ENCODE measurements at regions not wholly inside any gene's neighbourhood (a gene's known extent, or its start where the extent isn't known, plus 50 kb on each side); places are given as distances from the start of the nearest gene placed in this dataset.
A peak's percentile ranks its signal among the peaks of the same experiment; 100 is the strongest.

DNA sequence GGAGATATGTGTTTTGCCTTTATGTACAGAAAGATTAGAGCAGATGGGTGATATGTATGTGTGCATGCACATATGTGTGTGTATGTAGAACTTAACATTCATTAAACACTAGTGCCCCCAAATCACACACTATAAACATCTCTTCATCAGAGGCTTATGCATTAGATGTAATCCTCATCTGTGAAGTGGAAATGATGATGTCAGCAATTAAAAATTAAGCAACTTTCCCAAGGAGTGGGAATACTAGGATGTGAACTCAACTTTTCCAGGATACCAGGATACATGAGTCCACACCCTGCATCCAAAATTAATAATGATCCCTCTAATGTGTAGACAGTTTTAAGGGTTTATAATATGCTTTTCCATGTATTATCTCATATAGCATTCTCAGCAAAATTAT is 127.7 kb upstream of the ADAMTS18 start:
- no peak overlapping the region for H3K4me3 ChIP-seq

DNA sequence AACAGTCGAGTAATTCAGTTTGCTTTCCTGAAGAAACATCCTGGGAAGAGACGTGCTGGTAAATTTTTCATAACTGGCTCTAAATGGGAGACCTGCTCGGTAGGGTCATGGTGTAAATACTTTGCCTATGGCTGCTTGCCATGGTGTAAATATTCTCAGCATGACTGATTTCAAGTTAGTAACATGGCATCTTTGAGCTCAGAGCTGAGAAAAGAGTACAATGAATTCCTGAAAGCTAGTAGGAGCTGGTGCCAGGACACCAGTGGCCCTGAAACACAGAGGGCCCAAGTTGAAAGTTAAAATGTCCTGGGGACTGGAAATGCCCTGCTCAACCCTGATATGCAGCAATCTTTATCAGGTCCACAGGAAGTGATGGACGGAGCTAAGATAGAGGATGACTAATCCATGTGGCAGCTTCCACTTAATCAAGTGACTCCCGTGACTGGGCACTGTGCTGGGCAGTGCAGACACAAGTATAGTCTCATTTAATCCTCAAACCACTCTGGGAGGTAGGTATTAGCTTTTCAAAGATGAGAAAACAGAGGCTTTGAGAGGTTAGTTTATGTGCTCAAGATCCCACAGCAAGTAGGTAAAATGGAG is 130.1 kb upstream of the ADAMTS18 start:
- TF ChIP-seq, protein P1, sequence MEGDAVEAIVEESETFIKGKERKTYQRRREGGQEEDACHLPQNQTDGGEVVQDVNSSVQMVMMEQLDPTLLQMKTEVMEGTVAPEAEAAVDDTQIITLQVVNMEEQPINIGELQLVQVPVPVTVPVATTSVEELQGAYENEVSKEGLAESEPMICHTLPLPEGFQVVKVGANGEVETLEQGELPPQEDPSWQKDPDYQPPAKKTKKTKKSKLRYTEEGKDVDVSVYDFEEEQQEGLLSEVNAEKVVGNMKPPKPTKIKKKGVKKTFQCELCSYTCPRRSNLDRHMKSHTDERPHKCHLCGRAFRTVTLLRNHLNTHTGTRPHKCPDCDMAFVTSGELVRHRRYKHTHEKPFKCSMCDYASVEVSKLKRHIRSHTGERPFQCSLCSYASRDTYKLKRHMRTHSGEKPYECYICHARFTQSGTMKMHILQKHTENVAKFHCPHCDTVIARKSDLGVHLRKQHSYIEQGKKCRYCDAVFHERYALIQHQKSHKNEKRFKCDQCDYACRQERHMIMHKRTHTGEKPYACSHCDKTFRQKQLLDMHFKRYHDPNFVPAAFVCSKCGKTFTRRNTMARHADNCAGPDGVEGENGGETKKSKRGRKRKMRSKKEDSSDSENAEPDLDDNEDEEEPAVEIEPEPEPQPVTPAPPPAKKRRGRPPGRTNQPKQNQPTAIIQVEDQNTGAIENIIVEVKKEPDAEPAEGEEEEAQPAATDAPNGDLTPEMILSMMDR (IDR thresholded peaks at IDR 0.05) = no peak
- Histone ChIP-seq H3K4me3 (no peak overlapping the region), H3K27ac (no peak overlapping the region)
- no peak for DNase-seq (ENCODE audit: low spot score)

More for the DNA sequence above, 127.7 kb upstream of the ADAMTS18 start:
- H3K27ac ChIP-seq = no peak overlapping the region
- TF ChIP-seq, protein P1 (IDR thresholded peaks at IDR 0.05) = no peak
- no peak for DNase-seq (ENCODE audit: low spot score)

DNA sequence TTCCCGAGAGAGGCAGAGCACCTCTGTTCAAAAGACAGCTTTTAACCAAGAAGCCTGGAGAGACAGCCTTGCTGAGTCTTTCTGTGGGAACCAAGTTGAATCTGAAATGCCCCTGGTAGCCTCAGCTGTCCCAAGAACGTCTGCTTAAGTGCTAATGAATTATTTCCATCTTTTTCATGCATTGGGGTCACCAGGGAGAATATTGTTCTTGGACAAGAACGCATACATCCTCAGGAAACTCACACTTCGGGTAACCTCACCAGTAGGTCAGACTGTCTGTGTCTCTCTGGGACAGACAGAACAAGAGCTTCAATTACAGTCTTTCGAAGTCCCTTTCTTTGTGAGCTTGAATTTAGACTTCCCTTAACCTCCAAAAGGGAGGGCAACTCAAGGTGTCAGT is 134.6 kb upstream of the ADAMTS18 start:
- no peak for DNase-seq (ENCODE audit: low spot score)
- TF ChIP-seq, protein P1 (IDR thresholded peaks at IDR 0.05) = no peak
- Histone ChIP-seq H3K27ac (no peak overlapping the region), H3K4me3 (no peak overlapping the region)

DNA sequence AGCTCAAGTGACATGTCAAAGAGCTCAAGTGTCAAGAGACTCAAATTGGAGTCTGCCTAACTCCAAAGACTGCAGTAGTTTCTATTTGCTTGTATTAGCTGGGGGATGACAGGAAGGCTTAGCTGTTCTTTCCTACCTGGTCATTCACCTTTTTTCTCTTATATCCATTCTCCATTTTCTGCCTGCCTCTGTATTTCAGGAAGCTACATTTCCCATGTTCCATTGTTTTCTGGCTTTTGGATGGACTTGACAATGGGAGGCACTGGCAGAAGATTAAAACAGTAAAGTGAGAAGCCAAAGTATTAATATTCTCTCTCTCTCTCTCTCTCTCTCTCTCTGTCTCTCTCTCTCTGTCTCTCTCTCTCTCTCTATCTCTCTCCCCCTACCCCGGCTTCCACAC is 135.7 kb upstream of the ADAMTS18 start:
- Histone ChIP-seq H3K27ac (no peak overlapping the region), H3K4me3 (no peak overlapping the region)
- no peak for DNase-seq (ENCODE audit: low spot score)
- TF ChIP-seq, protein P1 (IDR thresholded peaks at IDR 0.05) = no peak

DNA sequence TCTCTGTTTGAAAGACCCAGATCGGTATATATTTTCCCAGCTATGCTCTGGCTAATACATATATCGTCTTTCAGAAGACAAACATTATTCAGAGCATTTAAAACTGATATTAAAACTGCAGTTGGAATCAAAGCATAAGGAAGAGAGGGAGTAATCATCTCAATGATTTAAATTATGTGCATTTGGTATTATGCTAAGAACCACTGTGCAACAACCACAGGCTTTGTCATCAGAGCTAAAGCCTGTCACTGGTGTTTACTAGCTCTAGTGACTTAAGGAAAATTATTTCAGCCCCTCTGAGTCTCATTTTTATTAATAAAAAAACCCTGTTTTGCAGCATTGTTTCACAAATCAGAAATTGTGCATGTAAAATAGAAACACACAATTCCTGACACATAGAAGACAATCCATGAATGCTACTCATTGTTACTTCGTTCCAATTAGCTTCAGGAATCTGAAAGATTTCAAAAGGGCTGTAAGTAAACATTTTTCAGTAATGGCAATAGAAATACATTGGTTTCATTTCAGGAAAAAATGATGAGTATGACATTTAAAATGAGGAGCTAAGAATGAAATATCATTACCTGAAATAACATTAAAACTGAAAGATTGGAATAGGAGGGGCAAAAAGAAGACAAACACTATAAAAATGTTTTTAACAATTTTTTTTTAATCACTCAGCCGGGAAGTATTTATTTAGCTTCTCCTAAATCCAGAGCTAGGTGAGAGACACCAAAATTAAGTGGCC is 136.5 kb upstream of the ADAMTS18 start:
- Histone ChIP-seq H3K27ac (no peak overlapping the region), H3K4me3 (no peak overlapping the region)
- DNase-seq (ENCODE audit: low spot score) = no peak
- TF ChIP-seq, protein P1 (IDR thresholded peaks at IDR 0.05) = no peak

DNA sequence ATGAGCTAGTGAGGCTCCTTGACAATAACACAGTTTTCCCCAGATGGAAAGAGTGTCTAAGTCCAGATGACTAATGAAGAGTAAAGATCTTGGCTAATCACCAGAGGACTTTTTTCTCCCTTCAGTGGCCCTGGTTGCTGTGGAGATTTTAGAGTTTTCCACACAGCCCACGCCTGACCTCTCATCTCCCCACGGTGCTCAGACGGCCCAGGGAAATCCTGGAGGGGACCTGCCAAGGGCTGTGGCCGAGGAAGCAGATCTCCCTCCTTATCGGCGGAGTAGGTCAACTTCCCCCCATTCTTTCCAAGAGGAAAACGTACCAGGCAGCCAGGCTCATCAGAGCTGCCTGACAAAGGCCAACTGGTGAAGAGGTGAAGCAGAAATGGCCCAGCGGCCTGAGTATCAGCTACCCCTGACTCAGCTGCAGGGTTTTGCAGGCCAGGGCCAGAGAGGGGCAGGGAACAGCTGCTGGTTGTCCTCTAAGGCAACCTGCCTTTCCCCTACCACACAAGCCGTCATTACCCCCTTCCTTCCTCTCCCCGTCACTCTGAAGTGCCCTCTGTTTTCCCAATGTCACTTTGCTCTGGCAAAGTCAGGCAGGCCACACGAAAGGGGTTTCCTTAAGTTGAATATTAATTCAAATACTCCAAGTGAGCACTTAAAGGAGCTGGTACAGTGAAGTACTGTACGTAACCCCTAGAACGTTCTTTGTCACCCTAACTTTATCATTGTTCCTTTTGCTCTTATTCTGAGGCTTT is 140.2 kb upstream of the ADAMTS18 start:
- TF ChIP-seq, protein P1 (IDR thresholded peaks at IDR 0.05) = no peak
- no peak overlapping the region for H3K4me3 ChIP-seq

More for the DNA sequence above, 140.2 kb upstream of the ADAMTS18 start:
- H3K27ac ChIP-seq = peak overlapping the region in 1 of 2 donors; percentile 21
- DNase-seq (ENCODE audit: low spot score) = peak; percentile 71
